ENCODE measurements at regions not wholly inside any gene's neighbourhood (a gene's known extent, or its start where the extent isn't known, plus 50 kb on each side); places are given as distances from the start of the nearest gene placed in this dataset.
"Not testable (repeated sequence)": the region's sequence is repeated elsewhere in the genome, so short reads cannot be mapped to it uniquely, and the experiment has no call there.

DNA sequence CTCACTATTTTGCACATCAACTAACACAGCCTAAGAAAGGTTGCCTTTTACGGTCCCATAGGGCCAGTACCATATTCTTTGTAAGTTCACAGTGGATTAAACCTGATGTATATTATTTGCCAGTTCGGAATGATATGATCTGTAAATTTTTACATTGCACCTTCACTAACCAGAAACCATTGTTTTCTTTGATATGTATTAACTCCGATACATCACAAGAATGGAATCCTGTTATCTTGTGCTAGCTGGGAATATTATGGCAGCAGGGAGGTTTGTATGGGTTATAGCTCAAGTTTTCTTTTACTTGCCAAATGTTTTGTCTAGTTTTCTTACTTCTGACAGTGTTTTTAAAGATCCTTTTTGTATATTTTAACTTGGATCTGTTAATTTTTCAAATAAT is 51.4 kb upstream of the S1PR1 start:
- DNase-seq = no peak

DNA sequence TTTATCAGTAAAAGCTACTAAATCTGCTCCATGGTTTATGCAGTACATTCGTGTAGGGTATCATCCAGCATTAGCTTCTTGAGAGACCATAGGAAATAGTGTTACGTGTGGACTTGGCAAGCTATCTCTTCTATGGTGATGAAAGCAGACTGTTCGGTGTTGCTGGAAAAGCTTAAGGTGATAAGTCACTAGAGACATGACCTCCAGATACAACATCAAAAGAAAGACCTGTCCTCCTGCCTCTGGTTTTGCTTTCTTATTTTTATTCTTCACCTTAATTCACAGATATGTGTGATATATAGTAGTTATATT is 53.5 kb upstream of the S1PR1 start:
- no peak for DNase-seq

DNA sequence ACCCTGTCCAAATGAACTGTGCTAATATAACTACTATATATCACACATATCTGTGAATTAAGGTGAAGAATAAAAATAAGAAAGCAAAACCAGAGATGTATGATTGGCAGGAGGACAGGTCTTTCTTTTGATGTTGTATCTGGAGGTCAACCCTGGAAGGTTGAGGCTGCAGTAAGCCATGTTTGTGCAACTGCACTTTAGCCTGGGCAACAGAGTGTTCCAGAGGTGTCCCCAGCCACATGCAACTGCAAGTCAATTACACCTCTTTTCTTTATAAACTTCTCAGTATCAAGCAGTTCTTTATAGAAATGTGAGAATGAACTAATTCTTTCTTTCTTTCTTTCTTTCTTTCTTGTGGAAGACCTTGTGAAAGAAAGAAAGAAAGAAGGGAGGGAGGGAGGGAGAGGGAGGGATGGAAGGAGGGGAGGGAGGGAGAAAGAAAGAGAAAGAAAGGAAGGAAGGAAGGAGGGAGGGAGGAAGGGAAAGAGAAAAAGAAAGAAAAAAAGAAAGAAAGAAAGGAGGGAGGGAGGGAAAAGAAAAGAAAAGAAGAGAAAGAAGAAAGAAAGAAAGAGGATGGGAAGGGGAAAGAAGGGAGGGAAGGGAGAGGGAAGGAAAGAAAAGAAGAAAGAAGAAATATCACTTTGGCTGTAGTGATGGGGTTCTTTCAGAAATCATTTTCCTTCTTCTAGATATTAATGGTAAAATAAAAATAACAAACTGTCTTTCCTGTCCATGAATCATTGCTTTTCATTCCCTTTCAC is 54.0 kb upstream of the S1PR1 start:
- DNase-seq = no peak

DNA sequence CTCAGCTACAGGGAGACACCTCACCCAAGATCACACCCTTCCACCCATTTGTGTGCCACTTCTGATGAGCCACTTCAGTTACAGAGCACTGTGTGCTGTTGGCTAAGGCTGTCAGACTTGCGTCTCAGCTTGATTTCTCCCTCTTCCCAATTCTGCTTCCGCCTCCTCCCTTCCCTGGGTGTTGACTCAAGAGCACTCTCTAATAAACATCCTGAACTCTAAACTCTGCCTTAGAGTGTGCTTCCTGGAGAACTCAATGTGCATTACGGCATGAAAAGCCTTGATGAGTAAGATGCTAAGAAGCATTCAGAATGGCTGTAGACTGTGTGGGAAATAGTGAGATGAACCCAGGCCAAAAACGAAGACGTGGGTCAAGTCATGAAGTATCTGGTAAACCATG is 54.9 kb upstream of the S1PR1 start:
- no peak for DNase-seq

DNA sequence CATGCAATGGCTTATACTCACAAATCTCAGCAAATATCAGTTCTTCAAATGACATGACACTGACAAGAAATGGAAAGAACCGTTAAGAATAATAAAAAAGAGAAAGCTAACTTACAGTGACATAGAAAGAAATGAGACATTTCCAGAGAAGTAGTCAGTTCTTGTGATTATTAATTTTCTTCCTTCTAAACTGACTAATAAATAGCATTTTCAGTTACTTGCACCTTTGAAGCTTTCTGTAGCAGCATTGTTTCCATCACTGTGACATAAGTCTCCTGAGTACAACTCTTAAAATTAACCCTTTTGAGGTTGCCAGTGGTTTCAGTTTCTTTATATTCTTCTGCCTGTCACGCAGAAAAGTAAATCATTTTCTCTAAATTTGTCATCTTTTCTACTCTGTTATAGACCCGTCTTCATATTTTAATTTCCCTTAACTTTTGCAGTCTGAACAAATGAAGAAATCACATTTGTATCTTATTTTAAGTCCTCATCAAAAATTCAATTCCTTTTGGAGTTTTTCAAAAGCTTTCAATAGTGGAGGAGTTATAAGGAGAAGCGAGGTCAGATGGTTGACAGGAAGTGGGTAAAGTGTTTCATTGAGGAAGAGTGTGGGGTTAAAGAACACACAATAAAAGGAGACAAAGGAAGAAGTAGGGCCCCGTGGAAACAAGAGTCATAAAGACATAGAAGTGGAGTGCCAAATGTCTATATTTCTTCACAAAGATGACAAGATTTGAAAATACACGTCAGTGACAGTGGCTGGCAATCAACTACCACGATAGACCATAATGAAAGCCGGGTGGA is 57.9 kb upstream of the S1PR1 start:
- DNase-seq = peak in 1 of 2 donors; percentile 33

DNA sequence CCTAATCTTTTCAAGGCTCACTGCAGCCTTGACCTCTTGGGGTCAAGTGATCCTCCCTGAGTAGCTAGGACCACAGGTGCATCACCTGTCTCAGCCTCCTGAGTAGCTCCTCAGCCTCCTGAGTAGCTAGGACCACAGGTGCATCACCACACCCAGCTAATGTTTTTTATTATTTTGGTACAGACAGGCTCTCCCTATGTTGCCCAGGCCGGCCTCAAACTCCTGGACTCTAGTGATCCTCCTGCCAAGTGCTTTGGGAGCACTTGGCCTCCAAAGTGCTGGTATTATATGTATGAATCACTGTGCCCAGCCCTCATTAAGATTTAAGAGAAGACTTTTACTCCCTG is 58.5 kb upstream of the S1PR1 start:
- no peak for DNase-seq

DNA sequence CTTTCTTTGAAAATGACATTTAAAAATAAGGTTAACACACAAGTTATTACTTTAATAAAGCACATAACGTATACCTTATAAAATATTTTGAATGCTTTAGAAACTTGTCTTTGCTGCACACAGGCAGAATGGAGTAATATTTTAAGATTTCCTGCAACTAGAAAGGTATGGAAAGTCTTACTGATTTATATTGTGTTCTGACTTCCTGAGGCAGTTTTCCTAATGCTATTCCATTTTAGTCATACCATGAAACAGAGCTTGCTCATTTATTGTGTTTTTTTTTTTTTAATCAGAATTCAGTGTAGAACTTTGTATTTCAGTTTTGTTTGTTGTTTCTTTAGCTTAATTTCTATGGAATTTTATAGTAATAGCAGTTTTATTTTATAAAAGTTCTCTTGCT is 60.9 kb upstream of the S1PR1 start:
- no peak for DNase-seq

DNA sequence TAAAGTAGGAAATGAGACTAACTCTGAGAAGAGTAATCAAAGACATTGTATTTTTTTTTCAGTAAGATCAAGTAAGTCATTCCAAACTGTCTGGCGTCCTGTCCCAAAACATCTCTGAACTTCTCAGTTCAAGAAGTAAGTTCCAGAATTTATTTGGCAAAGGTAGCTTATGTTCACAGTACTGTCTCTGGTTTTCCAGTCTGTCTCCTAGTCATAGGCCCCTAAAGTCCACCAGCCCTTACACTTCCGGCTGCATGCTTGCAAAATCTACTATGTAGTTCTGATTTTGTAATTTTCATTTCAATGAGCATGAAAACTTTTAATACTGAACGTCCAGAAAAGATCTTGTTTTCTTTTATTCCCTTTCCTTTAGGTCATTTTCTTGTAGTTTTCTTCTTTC is 61.4 kb upstream of the S1PR1 start:
- DNase-seq = no peak

DNA sequence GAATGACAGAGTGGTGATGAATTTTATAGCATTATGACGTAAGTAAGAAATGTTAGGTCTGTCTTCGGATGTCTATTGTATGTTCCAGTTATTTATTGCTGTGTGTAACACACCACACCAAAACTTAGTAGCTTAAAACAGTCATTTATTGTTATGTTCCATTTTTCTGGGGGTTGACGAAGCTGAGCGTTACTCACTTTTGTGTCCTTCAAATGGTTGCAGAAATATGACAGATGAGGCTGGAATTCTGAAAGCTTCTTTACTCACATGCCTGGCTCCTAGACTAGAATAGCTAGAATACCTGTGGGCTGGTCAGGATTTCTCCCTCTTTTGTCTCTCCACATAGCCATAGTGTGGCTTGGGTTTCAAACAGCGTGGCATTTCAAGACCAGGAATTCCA is 62.1 kb upstream of the S1PR1 start:
- no peak for DNase-seq

DNA sequence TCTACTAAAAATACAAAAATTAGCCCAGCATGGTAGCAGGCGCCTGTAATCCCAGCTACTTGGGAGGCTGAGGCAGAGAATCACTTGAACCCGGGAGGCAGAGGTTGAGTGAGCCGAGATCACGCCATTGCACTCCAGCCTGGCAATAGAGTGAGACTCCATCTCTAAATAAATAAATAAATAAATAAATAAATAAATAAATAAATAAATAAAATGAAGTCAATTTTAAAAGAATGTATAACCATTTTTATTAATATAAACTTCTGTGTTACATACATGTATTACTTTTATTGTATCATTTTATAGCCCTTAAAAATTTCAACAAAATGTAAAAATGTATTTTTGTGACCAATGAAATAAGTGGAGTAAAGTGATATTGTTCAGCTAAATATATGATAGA is 62.5 kb upstream of the S1PR1 start:
- DNase-seq = not testable (repeated sequence)

DNA sequence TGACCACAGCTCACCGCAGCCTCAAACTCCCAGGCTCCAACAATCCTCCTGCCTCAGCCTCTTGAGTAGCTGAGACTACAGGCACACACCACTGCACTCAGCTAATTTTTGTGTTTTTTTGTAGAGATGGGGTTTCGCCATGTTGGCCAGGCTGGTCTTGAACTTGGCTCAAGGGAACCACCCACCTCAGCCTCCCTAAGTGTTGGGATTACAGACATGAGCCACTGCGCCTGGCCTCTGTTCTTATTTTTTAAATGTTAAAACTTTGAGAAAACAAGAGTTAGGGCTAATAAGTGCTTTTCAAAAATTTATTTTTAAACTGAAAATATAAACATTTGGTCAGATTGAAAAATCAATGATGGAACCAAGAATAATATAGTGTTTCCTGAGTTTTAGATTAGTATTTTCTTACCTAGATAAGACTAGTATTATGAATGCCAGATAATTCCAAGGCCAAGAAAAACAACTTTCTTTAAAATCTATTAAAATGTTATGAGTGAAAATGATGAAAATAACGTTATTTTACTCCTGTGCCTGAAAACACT is 66.2 kb upstream of the S1PR1 start:
- DNase-seq = no peak

DNA sequence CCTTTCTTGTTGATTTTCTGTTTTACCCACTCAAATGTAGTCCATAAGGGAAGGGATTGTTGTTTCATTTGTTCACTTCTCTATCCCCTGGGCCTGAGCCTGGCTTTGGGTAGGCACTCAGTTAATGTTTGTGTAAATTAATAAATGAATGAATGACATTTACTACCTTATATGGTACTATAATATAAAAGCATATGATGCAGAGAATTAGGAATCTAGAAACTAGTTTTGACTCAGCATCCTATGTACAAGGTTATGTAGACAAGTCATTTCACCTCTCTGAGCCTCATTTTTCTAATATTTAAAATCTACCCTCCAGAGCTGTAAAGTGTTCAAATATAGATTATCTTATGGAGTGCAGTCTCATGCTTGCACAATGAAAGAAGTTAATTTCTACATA is 68.9 kb upstream of the S1PR1 start:
- no peak for DNase-seq

DNA sequence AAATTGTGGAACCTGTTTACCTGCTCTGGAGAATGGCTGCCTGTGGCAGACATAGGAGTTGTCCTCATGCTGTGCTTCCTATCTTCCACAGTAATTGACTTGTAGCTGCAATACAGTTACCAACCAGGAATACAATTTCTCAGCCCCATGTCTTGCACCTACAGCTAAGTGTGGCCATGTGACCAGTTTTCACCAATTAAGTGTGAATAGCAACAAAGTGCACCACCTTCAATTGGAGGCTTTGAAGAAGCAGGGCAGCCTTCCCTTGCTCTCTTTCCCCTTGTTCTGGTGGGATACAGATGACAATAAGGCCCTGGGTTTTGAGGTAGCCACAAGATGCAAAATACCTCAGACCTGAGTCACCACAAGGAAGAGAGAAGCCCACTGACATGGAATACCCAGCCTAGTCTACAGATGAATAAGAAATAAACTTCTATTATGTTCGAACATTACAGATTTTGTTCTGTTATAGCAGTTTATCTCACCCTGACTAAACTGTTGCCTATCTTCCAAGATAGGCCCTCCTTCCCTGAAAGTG is 70.2 kb upstream of the S1PR1 start:
- no peak for DNase-seq

DNA sequence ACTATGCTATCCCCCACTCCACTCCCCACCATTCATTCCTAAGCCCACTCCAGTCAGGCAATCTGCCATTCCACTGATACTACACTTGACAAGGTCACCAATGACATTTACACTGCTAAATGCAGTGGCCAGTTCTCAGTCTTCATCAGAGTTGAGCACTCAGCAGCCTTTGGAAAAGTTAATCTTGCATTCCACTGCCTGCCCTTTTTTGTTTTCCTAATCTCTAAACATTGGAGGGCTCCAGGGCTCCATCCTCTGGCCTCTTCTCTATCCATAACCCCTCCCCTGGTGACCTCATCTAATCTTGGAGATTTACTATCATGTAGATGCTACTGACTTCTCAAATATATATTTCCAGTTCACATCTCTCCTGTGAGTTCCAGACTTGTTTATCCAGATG is 70.9 kb upstream of the S1PR1 start:
- DNase-seq = no peak

DNA sequence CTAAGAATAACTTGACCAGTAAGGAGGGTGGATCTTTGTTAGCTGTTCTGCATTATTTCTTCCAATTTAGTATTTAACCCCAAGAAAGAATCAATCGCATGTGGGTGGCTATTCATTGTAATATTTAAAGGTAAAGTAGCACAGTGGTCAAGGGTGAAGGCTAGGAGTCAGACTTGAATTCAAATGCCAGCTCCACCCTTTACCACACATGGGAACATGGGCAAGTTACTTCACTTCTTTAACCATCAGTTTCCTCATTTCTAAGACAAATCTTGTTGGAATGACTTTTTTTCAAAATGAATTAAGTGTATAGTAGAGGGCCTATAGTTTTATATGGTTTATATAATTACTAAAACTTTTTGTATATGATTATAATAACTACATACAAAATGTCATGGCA is 71.3 kb upstream of the S1PR1 start:
- DNase-seq = no peak

DNA sequence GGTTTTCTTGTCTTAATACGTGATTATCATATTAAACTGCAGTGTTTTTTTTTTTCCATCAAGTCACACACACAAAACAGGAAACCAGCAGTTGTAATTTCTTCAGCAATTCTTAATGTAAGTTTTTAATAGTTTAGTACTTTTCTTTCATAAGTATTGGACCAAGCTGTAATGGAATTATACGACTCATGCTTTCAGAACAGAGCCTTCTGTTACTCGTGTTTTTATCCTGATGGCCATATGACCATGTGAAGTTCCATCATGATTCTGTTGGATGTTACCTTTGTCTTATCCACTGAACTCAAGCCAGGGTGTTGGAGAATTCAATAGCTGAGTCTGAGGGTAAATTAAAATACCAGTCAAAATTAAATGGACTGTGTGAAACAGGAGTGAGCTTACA is 72.0 kb upstream of the S1PR1 start:
- DNase-seq = no peak

DNA sequence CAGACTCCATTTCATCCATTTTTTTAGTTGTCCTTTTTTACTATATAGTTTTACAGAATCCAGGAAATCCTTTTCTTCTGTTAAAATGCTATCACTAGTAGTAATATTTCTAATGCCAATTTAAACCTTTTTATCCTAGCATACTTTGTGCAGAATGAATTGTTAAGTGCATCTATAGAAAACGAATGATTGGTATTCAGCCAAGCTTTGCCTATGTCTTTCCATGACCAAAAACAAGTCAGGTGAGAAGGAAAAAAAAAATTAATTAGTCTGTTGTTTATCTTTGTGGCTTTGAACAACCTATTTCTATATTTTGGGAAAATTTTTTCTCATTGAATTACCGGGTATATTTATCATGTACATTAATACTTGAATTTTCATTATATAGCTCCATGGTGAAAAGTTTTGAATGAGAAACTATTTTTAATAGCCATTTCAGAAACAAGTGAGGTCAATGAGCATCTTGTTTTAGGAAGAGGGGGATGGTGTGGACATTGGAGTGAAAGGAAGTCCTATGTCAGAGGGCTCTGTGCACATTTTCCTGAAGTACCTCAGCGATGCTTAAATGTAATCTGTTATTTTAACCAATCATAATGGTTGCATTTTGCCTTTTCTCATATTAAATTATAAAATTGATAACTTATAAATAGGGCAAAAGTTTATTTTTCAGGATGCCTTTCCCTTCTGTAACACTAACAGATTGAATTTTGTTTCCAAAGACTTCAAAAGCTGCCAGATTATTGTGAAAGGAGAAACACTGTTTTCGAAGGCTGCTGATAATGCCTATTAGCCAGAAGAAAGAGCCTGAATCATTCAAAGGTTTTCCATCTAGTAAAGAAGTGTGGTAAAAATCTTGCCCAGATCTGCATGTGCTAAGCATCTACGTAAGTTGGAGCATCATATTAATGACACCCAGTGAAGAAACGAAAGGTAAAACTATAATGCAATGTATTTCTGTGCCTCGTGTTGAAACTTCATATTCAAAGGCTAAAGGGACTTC is 73.8 kb upstream of the S1PR1 start:
- DNase-seq = no peak

DNA sequence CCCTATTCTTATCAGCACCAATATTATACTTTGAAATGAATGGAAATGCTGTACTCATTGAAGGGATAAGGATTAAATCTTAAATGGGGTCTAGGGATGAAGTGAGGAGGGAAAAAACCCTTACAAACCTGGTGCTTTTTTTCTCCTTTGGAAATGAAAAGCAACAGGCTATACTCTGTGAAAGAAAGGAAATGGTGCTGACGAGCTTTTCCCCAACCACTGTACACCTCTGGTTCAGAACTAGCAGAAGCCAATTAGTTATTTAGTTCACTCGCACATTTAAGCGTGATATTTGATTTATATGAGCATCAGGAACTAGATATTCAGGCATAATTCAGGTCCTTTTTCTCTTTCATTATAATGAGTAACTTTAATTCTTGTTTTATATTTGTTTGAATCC is 74.5 kb upstream of the S1PR1 start:
- no peak for DNase-seq

DNA sequence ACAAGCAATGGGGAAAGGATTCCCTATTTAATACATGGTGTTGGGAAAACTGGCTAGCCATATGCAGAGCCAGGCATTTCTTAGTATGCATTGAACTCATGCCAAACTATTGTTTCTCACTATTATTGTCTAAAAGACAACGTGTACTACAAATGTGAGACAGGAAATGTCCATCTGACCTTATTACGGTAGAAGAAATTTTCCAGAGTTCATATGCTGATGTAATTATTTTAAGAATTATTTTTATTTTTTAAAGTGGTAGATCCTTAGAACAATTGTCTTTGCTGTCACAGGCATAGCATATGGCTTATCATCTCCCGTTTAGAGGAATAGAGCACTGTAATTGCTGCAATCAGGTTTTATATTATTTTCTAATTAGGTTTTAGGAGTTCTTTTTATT is 75.2 kb upstream of the S1PR1 start:
- no peak for DNase-seq

DNA sequence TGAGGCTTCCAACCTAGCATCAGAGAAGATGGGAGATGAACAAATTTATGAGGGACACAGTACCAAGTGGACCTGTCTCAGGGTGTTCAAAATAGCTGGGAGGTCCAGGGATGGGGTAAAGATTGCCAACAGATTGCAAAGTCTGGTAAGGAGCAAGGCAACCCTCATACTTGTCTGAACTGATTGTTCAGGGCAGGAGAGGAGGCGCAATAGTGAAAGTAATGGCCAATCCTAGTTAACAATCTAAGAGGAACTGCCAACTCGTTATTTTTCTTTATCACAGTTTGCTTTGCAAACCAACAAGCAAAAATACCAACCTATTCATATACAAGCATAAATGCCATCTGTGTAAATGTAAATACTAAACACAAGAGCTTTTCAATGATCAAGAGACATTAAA is 78.4 kb upstream of the S1PR1 start:
- no peak for DNase-seq

DNA sequence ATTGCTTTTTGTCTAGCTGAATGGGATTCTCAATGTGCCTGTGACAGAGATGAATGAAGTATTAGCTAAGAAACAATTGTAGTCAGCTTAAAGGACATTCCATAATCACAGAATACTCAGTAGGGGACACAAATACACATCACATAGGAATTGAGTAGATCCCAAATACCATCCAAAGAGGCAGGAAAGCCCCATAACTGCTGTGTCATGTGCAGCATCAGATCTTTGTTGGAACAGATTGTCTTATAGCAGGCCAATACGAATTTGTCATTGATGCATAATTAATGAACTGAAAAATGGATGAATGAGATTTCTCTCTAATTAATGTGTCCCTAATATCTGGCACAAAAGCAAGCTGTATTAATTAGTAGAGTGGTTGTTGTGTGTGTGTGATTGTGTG is 82.3 kb upstream of the S1PR1 start:
- no peak for DNase-seq

DNA sequence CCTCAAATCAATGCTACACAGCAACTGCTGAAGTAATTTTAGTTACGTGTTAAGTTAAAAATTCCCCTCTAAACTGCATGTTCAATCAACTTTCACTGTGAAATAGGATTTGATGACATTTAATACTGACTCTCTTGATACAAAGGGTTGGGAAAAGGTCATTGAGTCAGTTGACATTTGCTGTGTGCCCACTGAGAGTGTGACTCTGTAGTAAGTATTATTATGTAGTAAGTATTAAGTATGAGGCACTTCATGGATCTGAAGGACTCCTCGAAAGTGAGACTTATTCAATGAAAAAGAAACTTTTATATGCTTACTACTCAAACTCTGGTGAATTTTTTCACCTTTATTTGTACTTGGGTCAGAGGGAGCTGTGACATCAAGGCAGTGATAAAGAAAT is 83.1 kb upstream of the S1PR1 start:
- no peak for DNase-seq

DNA sequence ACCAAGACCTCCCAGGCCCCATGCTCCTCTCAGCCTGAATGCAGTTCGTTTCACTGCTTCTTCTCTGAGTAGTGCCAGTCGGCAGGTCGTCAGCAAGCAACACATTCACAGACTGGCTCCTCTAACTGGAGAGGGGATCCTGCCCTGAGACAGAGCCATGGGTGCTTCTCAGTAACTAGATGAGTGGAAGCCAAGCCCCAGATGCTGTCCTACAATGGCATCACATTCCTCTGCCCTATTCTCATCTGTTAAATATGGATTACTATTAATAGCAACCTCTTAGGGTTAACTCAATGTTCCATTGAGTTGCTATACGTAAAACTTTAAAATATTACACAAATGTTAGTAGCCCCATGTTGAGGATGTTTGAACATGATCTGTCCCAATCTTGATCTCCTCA is 84.2 kb upstream of the S1PR1 start:
- DNase-seq = no peak

All from bone marrow (tissue), 2 donors.